ENCODE measurements at regions not wholly inside any gene's neighbourhood (a gene's known extent, or its start where the extent isn't known, plus 50 kb on each side); places are given as distances from the start of the nearest gene placed in this dataset.

DNA sequence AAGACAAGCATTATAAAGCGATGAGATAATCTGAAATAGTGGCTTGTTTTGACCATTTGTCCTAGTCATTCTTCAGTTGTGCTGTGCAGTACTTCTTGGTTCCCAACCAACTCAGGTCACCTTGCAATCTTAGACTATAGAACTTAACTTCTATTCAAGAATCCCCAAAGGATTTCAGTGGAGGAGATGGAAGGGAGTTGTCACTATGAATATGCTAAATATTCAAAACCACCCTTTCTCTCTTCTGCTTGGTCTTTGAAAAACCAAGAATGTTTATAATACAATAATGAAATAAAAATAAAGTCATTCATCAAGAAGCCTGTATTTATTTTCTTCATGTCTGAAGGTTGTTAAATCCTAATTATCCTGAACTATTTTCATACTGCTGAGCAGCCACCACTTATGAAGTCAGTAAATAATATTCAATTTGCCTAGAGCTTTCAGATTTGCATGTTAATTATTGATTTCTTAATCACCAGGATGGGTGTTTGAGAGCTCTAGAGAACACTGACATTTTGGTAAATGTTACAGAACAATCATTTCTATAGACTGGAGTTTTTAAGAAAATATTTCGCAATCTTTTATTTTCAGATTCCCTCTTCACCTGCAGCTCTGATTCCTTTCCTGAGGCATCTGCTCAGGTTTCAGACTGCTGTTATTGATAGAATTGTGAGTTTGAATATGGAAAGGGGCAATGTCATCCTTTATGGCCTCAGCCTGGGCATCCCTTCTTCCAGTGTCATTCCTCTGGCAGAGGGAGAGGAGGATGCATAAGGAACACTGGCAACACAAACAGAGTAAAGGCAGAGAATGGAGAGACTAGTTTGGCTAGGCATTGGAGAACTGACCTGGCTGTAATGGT is 91.5 kb upstream of the USP47 start:
- H3K9me3 ChIP-seq = no peaks in the 10 kb centered on the region
- DNase-seq = no peak
- H3K36me3 ChIP-seq = no peaks in the 10 kb centered on the region
- H3K27me3 ChIP-seq = no peaks in the 10 kb centered on the region
- intact Hi-C loops (cut with DNase I; ENCODE audit: low total_unique reads) = no loop called here
- TF ChIP-seq, protein P1, sequence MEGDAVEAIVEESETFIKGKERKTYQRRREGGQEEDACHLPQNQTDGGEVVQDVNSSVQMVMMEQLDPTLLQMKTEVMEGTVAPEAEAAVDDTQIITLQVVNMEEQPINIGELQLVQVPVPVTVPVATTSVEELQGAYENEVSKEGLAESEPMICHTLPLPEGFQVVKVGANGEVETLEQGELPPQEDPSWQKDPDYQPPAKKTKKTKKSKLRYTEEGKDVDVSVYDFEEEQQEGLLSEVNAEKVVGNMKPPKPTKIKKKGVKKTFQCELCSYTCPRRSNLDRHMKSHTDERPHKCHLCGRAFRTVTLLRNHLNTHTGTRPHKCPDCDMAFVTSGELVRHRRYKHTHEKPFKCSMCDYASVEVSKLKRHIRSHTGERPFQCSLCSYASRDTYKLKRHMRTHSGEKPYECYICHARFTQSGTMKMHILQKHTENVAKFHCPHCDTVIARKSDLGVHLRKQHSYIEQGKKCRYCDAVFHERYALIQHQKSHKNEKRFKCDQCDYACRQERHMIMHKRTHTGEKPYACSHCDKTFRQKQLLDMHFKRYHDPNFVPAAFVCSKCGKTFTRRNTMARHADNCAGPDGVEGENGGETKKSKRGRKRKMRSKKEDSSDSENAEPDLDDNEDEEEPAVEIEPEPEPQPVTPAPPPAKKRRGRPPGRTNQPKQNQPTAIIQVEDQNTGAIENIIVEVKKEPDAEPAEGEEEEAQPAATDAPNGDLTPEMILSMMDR (IDR thresholded peaks at IDR 0.05) = no peak
- no peak for TF ChIP-seq POLR2A (IDR thresholded peaks at IDR 0.05)
- H3K4me1 ChIP-seq = no peaks in the 10 kb centered on the region
- no peak overlapping the region for H3K4me3 ChIP-seq
- no peak overlapping the region for H3K27ac ChIP-seq

DNA sequence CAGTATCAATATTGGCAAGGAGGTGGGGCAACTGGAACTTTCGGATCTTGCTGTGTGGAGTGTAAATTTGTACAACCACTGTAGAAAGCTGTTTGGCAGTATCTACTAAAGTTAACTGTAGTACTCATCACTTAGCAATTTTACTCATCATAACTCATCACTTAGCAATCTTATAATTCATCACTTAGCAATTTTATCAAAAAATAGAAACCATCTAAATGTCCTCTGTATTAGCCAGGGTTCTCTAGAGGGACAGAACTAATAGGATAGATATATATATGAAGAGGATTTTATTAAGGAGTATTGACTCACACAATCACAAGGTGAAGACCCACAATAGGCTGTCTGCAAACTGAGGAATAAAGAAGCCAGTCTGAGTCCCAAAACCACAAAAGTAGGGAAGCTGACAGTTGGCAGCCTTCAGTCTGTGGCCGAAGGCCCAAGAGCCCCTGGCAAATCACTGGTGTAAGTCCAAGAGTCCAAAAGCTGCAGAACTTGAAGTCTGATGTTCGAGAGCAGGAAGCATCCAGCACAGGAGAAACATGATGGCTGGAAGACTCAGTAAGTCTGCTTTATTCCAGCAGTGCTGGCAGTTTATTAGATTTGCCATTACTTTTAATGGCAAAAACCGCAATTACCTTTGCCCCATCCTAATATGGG is 92.9 kb upstream of the USP47 start:
- no peak for DNase-seq
- Histone ChIP-seq H3K27me3 (no peaks in the 10 kb centered on the region), H3K9me3 (no peaks in the 10 kb centered on the region), H3K27ac (no peak overlapping the region), H3K4me3 (no peak overlapping the region), H3K4me1 (no peaks in the 10 kb centered on the region), H3K36me3 (no peaks in the 10 kb centered on the region)
- TF ChIP-seq, protein P1 (IDR thresholded peaks at IDR 0.05) = no peak
- TF ChIP-seq POLR2A (IDR thresholded peaks at IDR 0.05) = no peak
- intact Hi-C loops (cut with DNase I; ENCODE audit: low total_unique reads) = no loop called here

DNA sequence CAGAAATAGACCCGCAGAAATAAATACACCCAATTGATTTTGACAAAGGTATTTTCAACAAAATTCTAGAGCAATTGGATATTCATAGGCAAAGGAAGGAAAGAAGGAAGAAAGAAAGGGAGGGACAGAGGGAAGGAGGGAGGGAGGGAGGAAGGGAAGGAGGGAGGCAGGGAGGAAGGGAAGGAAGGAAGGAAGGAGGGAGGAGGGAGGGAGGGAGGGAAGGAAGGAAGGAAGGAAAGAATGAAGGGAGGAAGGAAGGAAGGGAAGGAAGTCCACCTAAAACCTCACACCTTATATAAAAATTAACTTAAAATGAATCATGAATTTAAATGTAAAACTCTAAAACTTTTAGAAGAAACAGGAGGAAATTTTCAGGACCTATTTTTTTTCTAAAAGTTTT is 94.2 kb upstream of the USP47 start:
- Histone ChIP-seq H3K4me1 (no peaks in the 10 kb centered on the region), H3K27ac (no peak overlapping the region), H3K36me3 (no peaks in the 10 kb centered on the region), H3K27me3 (no peaks in the 10 kb centered on the region), H3K9me3 (no peaks in the 10 kb centered on the region), H3K4me3 (no peak overlapping the region)
- intact Hi-C loops (cut with DNase I; ENCODE audit: low total_unique reads) = no loop called here
- TF ChIP-seq POLR2A (IDR thresholded peaks at IDR 0.05) = no peak
- TF ChIP-seq, protein P1 (IDR thresholded peaks at IDR 0.05) = no peak
- DNase-seq = no peak

DNA sequence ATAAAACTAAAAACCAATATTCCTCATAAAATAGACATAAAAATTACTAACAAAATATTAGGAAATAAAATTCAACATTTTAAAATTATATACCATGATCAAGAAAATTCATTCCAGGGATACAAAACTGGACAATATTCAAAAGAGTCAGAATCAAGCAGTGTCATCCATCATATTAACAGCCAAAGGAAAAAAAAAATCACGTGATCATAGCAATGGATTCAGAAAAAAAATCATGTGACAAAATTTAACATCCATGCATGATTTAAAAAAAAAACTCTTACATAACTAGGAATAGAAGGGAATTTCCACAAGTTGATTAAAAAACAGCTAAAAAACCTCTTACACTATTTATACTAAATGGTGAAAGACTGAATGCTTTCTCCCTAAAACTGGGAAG is 95.3 kb upstream of the USP47 start:
- H3K9me3 ChIP-seq = no peaks in the 10 kb centered on the region
- H3K27me3 ChIP-seq = no peaks in the 10 kb centered on the region
- H3K4me3 ChIP-seq = no peak overlapping the region
- intact Hi-C loops (cut with DNase I; ENCODE audit: low total_unique reads) = no loop called here
- H3K27ac ChIP-seq = no peak overlapping the region
- no peaks in the 10 kb centered on the region for H3K36me3 ChIP-seq
- H3K4me1 ChIP-seq = no peaks in the 10 kb centered on the region
- TF ChIP-seq POLR2A (IDR thresholded peaks at IDR 0.05) = no peak
- TF ChIP-seq, protein P1 (IDR thresholded peaks at IDR 0.05) = no peak
- no peak for DNase-seq

DNA sequence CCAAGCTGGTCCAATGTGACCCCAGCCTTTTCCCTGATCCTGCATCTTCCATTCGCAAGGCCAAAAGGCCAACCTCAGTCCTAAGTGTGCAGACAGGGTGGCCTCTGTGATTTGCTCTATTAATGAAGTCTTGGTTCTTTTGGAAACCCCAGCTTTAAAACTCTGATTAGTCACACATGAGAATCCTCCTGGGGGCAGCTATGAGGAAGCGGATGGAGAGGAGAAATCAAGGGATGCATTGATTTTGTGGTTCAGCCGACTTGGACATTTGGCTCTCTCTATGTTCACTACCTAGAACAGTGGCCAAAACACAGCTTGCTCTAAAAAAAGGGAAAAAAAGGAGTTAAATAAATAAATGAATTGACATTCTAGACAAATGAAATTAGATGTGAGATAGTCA is 98.6 kb upstream of the USP47 start:
- Histone ChIP-seq H3K27ac (no peak overlapping the region), H3K36me3 (no peaks in the 10 kb centered on the region), H3K4me3 (no peak overlapping the region), H3K4me1 (no peaks in the 10 kb centered on the region), H3K9me3 (no peaks in the 10 kb centered on the region), H3K27me3 (no peaks in the 10 kb centered on the region)
- TF ChIP-seq POLR2A (IDR thresholded peaks at IDR 0.05) = no peak
- TF ChIP-seq, protein P1 (IDR thresholded peaks at IDR 0.05) = no peak
- DNase-seq = no peak
- intact Hi-C loops (cut with DNase I; ENCODE audit: low total_unique reads) = no loop called here

Data from uterus (tissue), 3 donors.